ENCODE measurements at regions not wholly inside any gene's neighbourhood (a gene's known extent, or its start where the extent isn't known, plus 50 kb on each side); places are given as distances from the start of the nearest gene placed in this dataset.

DNA sequence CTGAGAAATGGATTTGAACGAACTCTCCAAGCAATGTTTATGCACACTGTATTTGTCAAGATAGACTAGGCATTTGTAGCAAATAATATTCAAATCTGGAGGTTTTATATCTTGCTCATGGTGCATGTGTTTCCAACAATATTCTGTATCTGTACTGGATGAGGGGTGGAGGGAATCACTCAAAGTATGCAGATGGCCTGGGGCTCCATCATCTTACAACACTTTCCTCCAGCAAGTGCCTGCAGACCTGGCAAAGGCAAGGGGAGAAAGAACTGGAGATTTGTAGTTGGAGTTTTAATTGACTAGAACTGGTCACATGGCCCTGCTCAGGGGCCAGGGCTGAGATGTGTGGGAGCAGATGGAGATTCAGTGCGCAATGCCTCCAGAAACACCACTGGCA is 309.0 kb downstream of the PLK2 start:
- CTCF ChIA-PET, result no interaction called here
- H3K4me3 ChIP-seq (ENCODE audit: control insufficient read depth in 1 of 7, extremely low read depth in 1 of 7, insufficient read depth in 4 of 7, low read depth in 2 of 7, low read length in 6 of 7), result no peak overlapping the region
- no peak for DNase-seq
- no peaks in the 10 kb centered on the region for H3K27me3 ChIP-seq (replicated peaks in 2 of 5; ENCODE audit: control insufficient read depth in 4 of 5, insufficient read depth in 5 of 5, low read length in 4 of 5)
- 100% methylated on average over 2 of the region's 2 CpGs for WGBS (ENCODE audit: insufficient coverage)
- H3K4me1 ChIP-seq (ENCODE audit: control extremely low read depth in 1 of 4, control insufficient read depth in 4 of 4, insufficient read depth in 4 of 4, low read length in 3 of 4), result no peaks in the 10 kb centered on the region
- H3K36me3 ChIP-seq (ENCODE audit: control insufficient read depth in 4 of 4, insufficient read depth in 4 of 4, low read length in 3 of 4), result no peaks in the 10 kb centered on the region
- POLR2A ChIA-PET, result no interaction called here
- H3K27ac ChIP-seq (ENCODE audit: insufficient read depth in 1 of 2, low read depth in 1 of 2, low read length in 2 of 2, poor library complexity in 1 of 2, severe bottlenecking in 2 of 2), result no peak overlapping the region
- H3K9me3 ChIP-seq (ENCODE audit: control extremely low read depth in 1 of 5, control insufficient read depth in 4 of 5, insufficient read depth in 2 of 5, low read depth in 1 of 5, low read length in 4 of 5), result no peaks in the 10 kb centered on the region

DNA sequence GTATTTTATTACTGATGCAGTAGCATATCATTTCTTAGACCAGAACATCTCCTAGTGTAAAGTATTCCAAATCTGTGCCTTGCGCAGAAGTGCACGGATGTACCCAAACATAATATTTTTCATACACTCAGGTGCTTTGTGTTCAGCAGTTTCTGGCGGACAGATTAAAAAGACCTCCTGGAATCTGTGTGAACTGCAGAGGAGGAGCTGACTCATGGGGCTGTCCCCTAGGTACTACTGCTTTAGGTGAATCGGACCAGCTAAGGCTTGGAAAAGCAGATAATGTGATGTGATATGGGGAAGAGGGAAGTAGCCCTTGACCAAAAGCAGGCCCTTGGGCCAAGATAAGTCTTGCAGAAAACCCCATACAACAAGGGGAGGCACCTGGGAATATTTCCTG is 310.1 kb downstream of the PLK2 start:
- H3K4me1 ChIP-seq (ENCODE audit: control extremely low read depth in 1 of 4, control insufficient read depth in 4 of 4, insufficient read depth in 4 of 4, low read length in 3 of 4), result no peaks in the 10 kb centered on the region
- H3K27ac ChIP-seq (ENCODE audit: insufficient read depth in 1 of 2, low read depth in 1 of 2, low read length in 2 of 2, poor library complexity in 1 of 2, severe bottlenecking in 2 of 2), result no peak overlapping the region
- H3K9me3 ChIP-seq (ENCODE audit: control extremely low read depth in 1 of 5, control insufficient read depth in 4 of 5, insufficient read depth in 2 of 5, low read depth in 1 of 5, low read length in 4 of 5), result no peaks in the 10 kb centered on the region
- H3K4me3 ChIP-seq (ENCODE audit: control insufficient read depth in 1 of 7, extremely low read depth in 1 of 7, insufficient read depth in 4 of 7, low read depth in 2 of 7, low read length in 6 of 7), result no peak overlapping the region
- 100% methylated on average over 3 of the region's 4 CpGs for WGBS (ENCODE audit: insufficient coverage)
- DNase-seq, result no peak
- no peaks in the 10 kb centered on the region for H3K27me3 ChIP-seq (replicated peaks in 2 of 5; ENCODE audit: control insufficient read depth in 4 of 5, insufficient read depth in 5 of 5, low read length in 4 of 5)
- POLR2A ChIA-PET, result no interaction called here
- H3K36me3 ChIP-seq (ENCODE audit: control insufficient read depth in 4 of 4, insufficient read depth in 4 of 4, low read length in 3 of 4), result no peaks in the 10 kb centered on the region
- CTCF ChIA-PET, result no interaction called here

DNA sequence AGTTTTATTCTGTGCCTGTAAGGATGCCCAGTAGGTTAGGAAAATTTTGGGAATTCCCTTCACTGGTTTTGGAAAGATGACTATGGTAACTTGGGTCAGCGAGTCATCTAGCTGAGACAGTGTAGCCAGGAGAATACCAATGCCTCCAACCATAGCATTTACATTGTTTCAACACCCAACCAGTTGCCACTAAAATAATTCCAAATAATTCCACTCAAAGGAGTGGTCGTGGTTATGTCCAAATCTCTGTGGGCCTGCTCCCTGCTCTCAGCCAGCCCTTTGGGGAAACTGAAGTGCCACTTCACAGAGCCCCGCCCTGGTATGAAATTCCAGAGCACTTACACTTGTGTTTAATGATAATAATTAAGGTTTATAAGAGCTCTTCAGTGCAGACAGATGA is 310.5 kb downstream of the PLK2 start:
- Histone ChIP-seq H3K36me3 (ENCODE audit: control insufficient read depth in 4 of 4, insufficient read depth in 4 of 4, low read length in 3 of 4) (no peaks in the 10 kb centered on the region), H3K9me3 (ENCODE audit: control extremely low read depth in 1 of 5, control insufficient read depth in 4 of 5, insufficient read depth in 2 of 5, low read depth in 1 of 5, low read length in 4 of 5) (no peaks in the 10 kb centered on the region), H3K27me3 (replicated peaks in 2 of 5; ENCODE audit: control insufficient read depth in 4 of 5, insufficient read depth in 5 of 5, low read length in 4 of 5) (no peaks in the 10 kb centered on the region), H3K4me3 (ENCODE audit: control insufficient read depth in 1 of 7, extremely low read depth in 1 of 7, insufficient read depth in 4 of 7, low read depth in 2 of 7, low read length in 6 of 7) (no peak overlapping the region), H3K4me1 (ENCODE audit: control extremely low read depth in 1 of 4, control insufficient read depth in 4 of 4, insufficient read depth in 4 of 4, low read length in 3 of 4) (no peaks in the 10 kb centered on the region), H3K27ac (ENCODE audit: insufficient read depth in 1 of 2, low read depth in 1 of 2, low read length in 2 of 2, poor library complexity in 1 of 2, severe bottlenecking in 2 of 2) (no peak overlapping the region)
- CTCF ChIA-PET, result no interaction called here
- POLR2A ChIA-PET, result no interaction called here
- no peak for DNase-seq
- 90% methylated on average over 2 of the region's 3 CpGs for WGBS (ENCODE audit: insufficient coverage)

DNA sequence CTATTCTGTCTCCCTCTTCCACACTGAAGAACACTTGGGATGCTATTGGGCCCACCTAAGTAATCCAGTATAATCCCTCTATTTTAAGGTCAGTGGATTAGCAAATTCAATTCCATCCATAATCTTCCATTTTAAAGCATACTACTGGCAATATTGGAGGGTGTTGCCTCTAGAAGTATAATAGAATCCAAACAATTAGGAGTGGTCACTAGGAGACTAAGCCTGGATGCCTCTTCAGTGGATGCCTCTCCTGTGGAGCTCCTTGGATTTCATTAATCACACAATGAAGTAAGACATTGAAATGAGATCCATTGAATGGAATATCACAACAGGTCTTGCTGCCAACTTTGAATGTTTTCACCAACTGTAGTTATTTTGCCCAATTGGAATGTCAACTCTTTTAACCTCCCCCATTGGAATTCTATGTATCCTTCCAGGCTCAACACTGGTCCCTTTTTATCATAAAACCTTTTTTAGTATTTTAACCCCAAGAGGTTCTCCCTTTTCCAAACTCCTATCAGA is 311.6 kb downstream of the PLK2 start:
- DNase-seq, result no peak
- CTCF ChIA-PET, result interaction anchor here (1.3 kb wide), 1 partner anchor 11 kb away, joined by 3 read pairs; no protein-coding TSS in a partner anchor

DNA sequence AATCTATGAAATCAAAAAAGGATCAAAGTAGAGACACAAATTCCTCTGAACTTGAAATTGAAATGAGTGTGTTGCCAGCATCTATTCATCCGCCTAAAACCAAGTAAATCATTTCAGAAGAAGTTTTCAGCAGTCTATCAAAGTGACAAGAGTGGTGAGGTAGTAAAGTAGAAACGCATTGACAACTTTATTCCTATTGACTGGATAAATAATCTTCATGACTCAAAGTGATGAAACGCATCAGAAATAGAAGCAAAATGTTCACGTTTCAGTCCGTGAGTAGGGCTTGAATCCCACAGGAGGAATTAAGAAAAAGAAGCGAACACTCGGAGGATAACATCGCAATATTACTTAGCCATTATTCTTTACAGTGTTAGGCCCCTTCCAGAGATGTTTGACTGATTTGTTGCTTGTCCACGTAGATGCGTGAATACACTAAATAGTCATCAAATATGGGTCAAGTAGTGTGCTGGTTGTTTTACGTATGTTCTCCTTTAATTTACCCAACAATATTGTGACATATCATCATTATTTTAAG is 314.4 kb downstream of the PLK2 start:
- POLR2A ChIA-PET, result no interaction called here
- WGBS (ENCODE audit: insufficient coverage), result 95% methylated on average over 7 of the region's 11 CpGs
- CTCF ChIA-PET, result no interaction called here

More for the DNA sequence above, 311.6 kb downstream of the PLK2 start:
- Histone ChIP-seq H3K4me1 (ENCODE audit: control extremely low read depth in 1 of 4, control insufficient read depth in 4 of 4, insufficient read depth in 4 of 4, low read length in 3 of 4) (no peaks in the 10 kb centered on the region), H3K36me3 (ENCODE audit: control insufficient read depth in 4 of 4, insufficient read depth in 4 of 4, low read length in 3 of 4) (no peaks in the 10 kb centered on the region), H3K4me3 (ENCODE audit: control insufficient read depth in 1 of 7, extremely low read depth in 1 of 7, insufficient read depth in 4 of 7, low read depth in 2 of 7, low read length in 6 of 7) (no peak overlapping the region), H3K9me3 (ENCODE audit: control extremely low read depth in 1 of 5, control insufficient read depth in 4 of 5, insufficient read depth in 2 of 5, low read depth in 1 of 5, low read length in 4 of 5) (no peaks in the 10 kb centered on the region), H3K27me3 (replicated peaks in 2 of 5; ENCODE audit: control insufficient read depth in 4 of 5, insufficient read depth in 5 of 5, low read length in 4 of 5) (no peaks in the 10 kb centered on the region), H3K27ac (ENCODE audit: insufficient read depth in 1 of 2, low read depth in 1 of 2, low read length in 2 of 2, poor library complexity in 1 of 2, severe bottlenecking in 2 of 2) (no peak overlapping the region)
- POLR2A ChIA-PET, result no interaction called here

GRCh38 chr5:58143727-58144126 is 316.2 kb downstream of the PLK2 start:
- no peak for DNase-seq
- Histone ChIP-seq H3K4me1 (ENCODE audit: control extremely low read depth in 1 of 4, control insufficient read depth in 4 of 4, insufficient read depth in 4 of 4, low read length in 3 of 4) (no peaks in the 10 kb centered on the region), H3K4me3 (ENCODE audit: control insufficient read depth in 1 of 7, extremely low read depth in 1 of 7, insufficient read depth in 4 of 7, low read depth in 2 of 7, low read length in 6 of 7) (no peak overlapping the region), H3K9me3 (ENCODE audit: control extremely low read depth in 1 of 5, control insufficient read depth in 4 of 5, insufficient read depth in 2 of 5, low read depth in 1 of 5, low read length in 4 of 5) (peaks cover 0 to 2% (median 0%) of the 10 kb centered on the region in 5 experiments), H3K27ac (ENCODE audit: insufficient read depth in 1 of 2, low read depth in 1 of 2, low read length in 2 of 2, poor library complexity in 1 of 2, severe bottlenecking in 2 of 2) (no peak overlapping the region), H3K36me3 (ENCODE audit: control insufficient read depth in 4 of 4, insufficient read depth in 4 of 4, low read length in 3 of 4) (no peaks in the 10 kb centered on the region), H3K27me3 (replicated peaks in 2 of 5; ENCODE audit: control insufficient read depth in 4 of 5, insufficient read depth in 5 of 5, low read length in 4 of 5) (no peaks in the 10 kb centered on the region)
- 100% methylated on average over 1 of the region's 2 CpGs for WGBS (ENCODE audit: insufficient coverage)
- POLR2A ChIA-PET, result no interaction called here
- CTCF ChIA-PET, result no interaction called here

More for the DNA sequence above, 314.4 kb downstream of the PLK2 start:
- H3K27me3 ChIP-seq (replicated peaks in 2 of 5; ENCODE audit: control insufficient read depth in 4 of 5, insufficient read depth in 5 of 5, low read length in 4 of 5), result no peaks in the 10 kb centered on the region
- H3K4me3 ChIP-seq (ENCODE audit: control insufficient read depth in 1 of 7, extremely low read depth in 1 of 7, insufficient read depth in 4 of 7, low read depth in 2 of 7, low read length in 6 of 7), result no peak overlapping the region
- no peak overlapping the region for H3K27ac ChIP-seq (ENCODE audit: insufficient read depth in 1 of 2, low read depth in 1 of 2, low read length in 2 of 2, poor library complexity in 1 of 2, severe bottlenecking in 2 of 2)
- H3K9me3 ChIP-seq (ENCODE audit: control extremely low read depth in 1 of 5, control insufficient read depth in 4 of 5, insufficient read depth in 2 of 5, low read depth in 1 of 5, low read length in 4 of 5), result peaks cover 0 to 2% (median 0%) of the 10 kb centered on the region in 5 experiments
- DNase-seq, result no peak
- no peaks in the 10 kb centered on the region for H3K4me1 ChIP-seq (ENCODE audit: control extremely low read depth in 1 of 4, control insufficient read depth in 4 of 4, insufficient read depth in 4 of 4, low read length in 3 of 4)
- no peaks in the 10 kb centered on the region for H3K36me3 ChIP-seq (ENCODE audit: control insufficient read depth in 4 of 4, insufficient read depth in 4 of 4, low read length in 3 of 4)

DNA sequence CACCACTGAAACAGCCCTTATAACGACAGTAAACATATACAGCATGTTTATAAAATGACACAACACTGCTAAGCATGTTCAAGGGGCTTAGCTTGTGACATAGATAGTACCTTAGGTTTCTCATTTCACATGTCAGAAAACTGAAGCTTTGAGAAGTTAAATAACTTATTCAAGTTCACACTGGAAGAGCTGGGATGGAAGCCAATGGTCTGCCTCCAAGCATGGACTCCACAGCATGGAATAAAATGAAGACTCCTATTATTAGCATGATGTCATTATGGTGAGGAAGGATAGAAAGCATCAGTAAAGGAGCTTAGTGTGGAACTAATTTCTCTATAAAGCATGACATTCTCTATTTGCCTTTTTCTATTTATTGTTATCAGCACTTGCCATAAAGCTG is 316.7 kb downstream of the PLK2 start:
- Histone ChIP-seq H3K9me3 (ENCODE audit: control extremely low read depth in 1 of 5, control insufficient read depth in 4 of 5, insufficient read depth in 2 of 5, low read depth in 1 of 5, low read length in 4 of 5) (peaks cover 0 to 2% (median 0%) of the 10 kb centered on the region in 5 experiments), H3K4me1 (ENCODE audit: control extremely low read depth in 1 of 4, control insufficient read depth in 4 of 4, insufficient read depth in 4 of 4, low read length in 3 of 4) (no peaks in the 10 kb centered on the region), H3K4me3 (ENCODE audit: control insufficient read depth in 1 of 7, extremely low read depth in 1 of 7, insufficient read depth in 4 of 7, low read depth in 2 of 7, low read length in 6 of 7) (no peak overlapping the region), H3K36me3 (ENCODE audit: control insufficient read depth in 4 of 4, insufficient read depth in 4 of 4, low read length in 3 of 4) (no peaks in the 10 kb centered on the region), H3K27ac (ENCODE audit: insufficient read depth in 1 of 2, low read depth in 1 of 2, low read length in 2 of 2, poor library complexity in 1 of 2, severe bottlenecking in 2 of 2) (no peak overlapping the region), H3K27me3 (replicated peaks in 2 of 5; ENCODE audit: control insufficient read depth in 4 of 5, insufficient read depth in 5 of 5, low read length in 4 of 5) (no peaks in the 10 kb centered on the region)
- DNase-seq, result no peak
- POLR2A ChIA-PET, result no interaction called here
- no CpG with 5 or more reads among the region's 1 CpG for WGBS (ENCODE audit: insufficient coverage)
- CTCF ChIA-PET, result no interaction called here

All from common myeloid progenitor, CD34-positive (primary cell).